Ovary (tissue), 7 donors: ENCODE measurements at regions not wholly inside any gene's neighbourhood (a gene's known extent, or its start where the extent isn't known, plus 50 kb on each side); places are given as distances from the start of the nearest gene placed in this dataset.

Experiments
- DNase-seq, 5 donors: peaks; one replicate each; pipeline ENCODE4 v3.0.0-alpha.2; 2019 to 2020
- H3K27ac ChIP-seq, 2 donors: fragments of 200-600 bp; one replicate each; pipeline versions ENCODE4 v1.5.1 to v1.8.0; 2019 to 2022
- H3K27me3 ChIP-seq: fragments of 200-600 bp; one replicate; pipeline ENCODE4 v1.8.0; 2022
- H3K36me3 ChIP-seq: fragments of 200-600 bp; sonication (generic); one replicate; pipeline ENCODE4 v1.5.1; 2019
- H3K4me1 ChIP-seq: one replicate; pipeline ENCODE4 v1.8.1; 2013; ENCODE audit warnings: mild to moderate bottlenecking, moderate library complexity; ENCODE audit not compliant: insufficient read depth
- H3K4me3 ChIP-seq: fragments of 200-600 bp; sonication (generic); one replicate; pipeline ENCODE4 v1.5.1; 2017
- H3K9me3 ChIP-seq, 2 donors: fragments of 200-600 bp in 1 of 2; sonication (generic) in 1 of 2; one replicate each; pipeline versions ENCODE4 v1.5.1 to v1.8.1; 2013 to 2019; ENCODE audit warnings: mild to moderate bottlenecking in 1 of 2, moderate library complexity in 1 of 2
- EP300 ChIP-seq: sonication (generic); formaldehyde crosslinking; IDR thresholded peaks from one replicate; pipeline ENCODE4 v1.6.1; 2017; ENCODE audit warnings: antibody characterized with exemption
- POLR2A ChIP-seq: fragments of 450-650 bp; IDR thresholded peaks from one replicate; pipeline ENCODE4 v1.6.1; 2017; ENCODE audit warnings: antibody characterized with exemption, mild to moderate bottlenecking, moderate library complexity
- WGBS, 3 donors: extraction: QIAGEN DNeasy Blood & Tissue Kit in 1 of 3; methylation state at CpG; one replicate each; pipeline versions ENCODE4 v1.1.5 to v1.1.7; 2013 to 2017; 5-methylcytosine and 5-hydroxymethylcytosine counted together
- intact Hi-C, 4 donors: fragments of 100-400 bp; cut with DNase I; formaldehyde crosslinking; loops; one replicate each; pipeline versions ENCODE4 v1.11.0 to v1.15.1; 2022 to 2023
- TF ChIP-seq, protein P1 (sequence below), 3 donors: fragments of 450-650 bp in 2 of 3; fragments of 200-600 bp in 1 of 3; IDR thresholded peaks; one replicate each; pipeline versions ENCODE4 v1.5.1 to v1.8.0; 2016 to 2022; ENCODE audit warnings: antibody characterized with exemption in 3 of 3, mild to moderate bottlenecking in 1 of 3
- donor health status: DM: no; HTN: no; CAD: no; lungs with moderate emphysema.
- donor health status: DM: no; HTN: no; CAD: no.
- donor health status: Bipolar disorder and iron deficiency.
- donor health status: DM: no; HTN: no; CAD: no.
- donor health status: DM: yes; HTN: yes; CAD: no.

GRCh38 chr11:128285321-128285720 is 302.0 kb downstream of the ETS1 start:
- no peak overlapping the region for H3K4me3 ChIP-seq
- H3K4me1 ChIP-seq, result peaks cover 2% of the 10 kb centered on the region
- H3K36me3 ChIP-seq, result no peaks in the 10 kb centered on the region
- no peak for DNase-seq
- no peak for TF ChIP-seq POLR2A
- TF ChIP-seq, protein P1, sequence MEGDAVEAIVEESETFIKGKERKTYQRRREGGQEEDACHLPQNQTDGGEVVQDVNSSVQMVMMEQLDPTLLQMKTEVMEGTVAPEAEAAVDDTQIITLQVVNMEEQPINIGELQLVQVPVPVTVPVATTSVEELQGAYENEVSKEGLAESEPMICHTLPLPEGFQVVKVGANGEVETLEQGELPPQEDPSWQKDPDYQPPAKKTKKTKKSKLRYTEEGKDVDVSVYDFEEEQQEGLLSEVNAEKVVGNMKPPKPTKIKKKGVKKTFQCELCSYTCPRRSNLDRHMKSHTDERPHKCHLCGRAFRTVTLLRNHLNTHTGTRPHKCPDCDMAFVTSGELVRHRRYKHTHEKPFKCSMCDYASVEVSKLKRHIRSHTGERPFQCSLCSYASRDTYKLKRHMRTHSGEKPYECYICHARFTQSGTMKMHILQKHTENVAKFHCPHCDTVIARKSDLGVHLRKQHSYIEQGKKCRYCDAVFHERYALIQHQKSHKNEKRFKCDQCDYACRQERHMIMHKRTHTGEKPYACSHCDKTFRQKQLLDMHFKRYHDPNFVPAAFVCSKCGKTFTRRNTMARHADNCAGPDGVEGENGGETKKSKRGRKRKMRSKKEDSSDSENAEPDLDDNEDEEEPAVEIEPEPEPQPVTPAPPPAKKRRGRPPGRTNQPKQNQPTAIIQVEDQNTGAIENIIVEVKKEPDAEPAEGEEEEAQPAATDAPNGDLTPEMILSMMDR (IDR thresholded peaks at IDR 0.05), result no peak
- TF ChIP-seq EP300, result no peak
- no peaks in the 10 kb centered on the region for H3K9me3 ChIP-seq
- no peak overlapping the region for H3K27ac ChIP-seq
- H3K27me3 ChIP-seq, result no peaks in the 10 kb centered on the region
- intact Hi-C loops, result no loop called here
- 77 to 86% (median 83%) methylated on average over 2 of the region's 2 CpGs for WGBS, 3 donors

- 66 to 78% (median 74%) methylated on average over 4 of the region's 4 CpGs for WGBS, 3 donors
Measured at GRCh38 chr11:128284634-128285033, 302.7 kb downstream of the ETS1 start.

GRCh38 chr11:128283451-128283850 is 303.9 kb downstream of the ETS1 start:
- Histone ChIP-seq H3K9me3 (no peaks in the 10 kb centered on the region), H3K4me3 (no peak overlapping the region), H3K27ac (no peak overlapping the region), H3K4me1 (no peaks in the 10 kb centered on the region), H3K36me3 (no peaks in the 10 kb centered on the region), H3K27me3 (no peaks in the 10 kb centered on the region)
- DNase-seq, result no peak
- intact Hi-C loops, result no loop called here
- no peak for TF ChIP-seq EP300
- TF ChIP-seq, protein P1 (IDR thresholded peaks at IDR 0.05), result no peak
- TF ChIP-seq POLR2A, result no peak
- 24 to 50% (median 33%) methylated on average over 1 of the region's 1 CpG for WGBS, 3 donors

More at GRCh38 chr11:128284634-128285033, 302.7 kb downstream of the ETS1 start:
- H3K27me3 ChIP-seq, result no peaks in the 10 kb centered on the region
- no peak overlapping the region for H3K27ac ChIP-seq
- TF ChIP-seq, protein P1 (IDR thresholded peaks at IDR 0.05), result no peak
- no peak for TF ChIP-seq EP300
- TF ChIP-seq POLR2A, result no peak
- H3K4me3 ChIP-seq, result no peak overlapping the region
- no peaks in the 10 kb centered on the region for H3K36me3 ChIP-seq
- intact Hi-C loops, result no loop called here
- no peaks in the 10 kb centered on the region for H3K4me1 ChIP-seq
- DNase-seq, result no peak
- H3K9me3 ChIP-seq, result no peaks in the 10 kb centered on the region

GRCh38 chr11:128282053-128282452 is 305.3 kb downstream of the ETS1 start:
- Histone ChIP-seq H3K4me3 (no peak overlapping the region), H3K4me1 (no peaks in the 10 kb centered on the region), H3K36me3 (no peaks in the 10 kb centered on the region), H3K27ac (no peak overlapping the region), H3K27me3 (no peaks in the 10 kb centered on the region), H3K9me3 (no peaks in the 10 kb centered on the region)
- intact Hi-C loops, result no loop called here
- no peak for DNase-seq
- TF ChIP-seq, protein P1 (IDR thresholded peaks at IDR 0.05), result no peak
- TF ChIP-seq POLR2A (no peak), EP300 (no peak)
- WGBS, 3 donors, result 95 to 96% (median 95%) methylated on average over 7 of the region's 7 CpGs
